Kidney tubule cell (primary cell): ENCODE measurements at regions not wholly inside any gene's neighbourhood (a gene's known extent, or its start where the extent isn't known, plus 50 kb on each side); places are given as distances from the start of the nearest gene placed in this dataset.
"Not testable (repeated sequence)": the region's sequence is repeated elsewhere in the genome, so short reads cannot be mapped to it uniquely, and the experiment has no call there.

Source experiments
- DNase-seq: peaks from one replicate; pipeline ENCODE4 v3.0.0-alpha.2; 2018; ENCODE audit warnings: low spot score

- no peak for DNase-seq
Measured at GRCh38 chr13:64767054-64767453, 2463.1 kb downstream of the PCDH9 start.

- no peak for DNase-seq
Measured at GRCh38 chr13:64765636-64766035, 2464.5 kb downstream of the PCDH9 start.

GRCh38 chr13:64758521-64759244 is 2471.5 kb downstream of the PCDH9 start:
- no peak for DNase-seq

- DNase-seq: no peak
Measured at GRCh38 chr13:64756621-64757020, 2473.5 kb downstream of the PCDH9 start.

- no peak for DNase-seq
Measured at GRCh38 chr13:64755961-64756360, 2474.2 kb downstream of the PCDH9 start.

GRCh38 chr13:64753233-64754000 is 2476.7 kb downstream of the PCDH9 start:
- DNase-seq: no peak

- DNase-seq: no peak
Measured at GRCh38 chr13:64749301-64749700, 2480.8 kb downstream of the PCDH9 start.

- DNase-seq: no peak
Measured at GRCh38 chr13:64746845-64747244, 2483.3 kb downstream of the PCDH9 start.

GRCh38 chr13:64740493-64740892 is 2489.6 kb downstream of the PCDH9 start:
- DNase-seq: no peak

- no peak for DNase-seq
Measured at GRCh38 chr13:64725492-64725891, 2504.6 kb downstream of the PCDH9 start.

- DNase-seq: peak; percentile 93
Measured at GRCh38 chr13:64723724-64724123, 2506.4 kb downstream of the PCDH9 start.

GRCh38 chr13:64718116-64718515 is 2512.0 kb downstream of the PCDH9 start:
- peak; percentile 78 for DNase-seq

- DNase-seq: no peak
Measured at GRCh38 chr13:64716936-64717335, 2513.2 kb downstream of the PCDH9 start.

- DNase-seq: no peak
Measured at GRCh38 chr13:64709079-64709478, 2521.1 kb downstream of the PCDH9 start.

- DNase-seq: no peak
Measured at GRCh38 chr13:64704121-64704649, 2526.0 kb downstream of the PCDH9 start.

GRCh38 chr13:64697226-64697625 is 2532.9 kb downstream of the PCDH9 start:
- DNase-seq: no peak

- DNase-seq: no peak
Measured at GRCh38 chr13:64688893-64689677, 2541.1 kb downstream of the PCDH9 start.

GRCh38 chr13:64686536-64686935 is 2543.6 kb downstream of the PCDH9 start:
- DNase-seq: not testable (repeated sequence)

GRCh38 chr13:64684685-64685431 is 2545.3 kb downstream of the PCDH9 start:
- no peak for DNase-seq

GRCh38 chr13:64684108-64684507 is 2546.0 kb downstream of the PCDH9 start:
- DNase-seq: no peak

- DNase-seq: no peak
Measured at GRCh38 chr13:64680739-64681138, 2549.4 kb downstream of the PCDH9 start.
